Heart left ventricle (tissue), 13 donors: ENCODE measurements at regions not wholly inside any gene's neighbourhood (a gene's known extent, or its start where the extent isn't known, plus 50 kb on each side); places are given as distances from the start of the nearest gene placed in this dataset.

ENCODE experiments used
- CTCF ChIP-seq, 12 donors: fragments of 200-600 bp; sonication (generic) in 4 of 12; IDR thresholded peaks; one replicate each; pipeline versions ENCODE4 v1.5.0 to v1.8.0; 2018 to 2022; ENCODE audit warnings: antibody characterized with exemption in 12 of 12, mild to moderate bottlenecking in 5 of 12
- POLR2A ChIP-seq, 2 donors: fragments of 450-650 bp; IDR thresholded peaks; one replicate each; pipeline ENCODE4 v1.6.1; 2017; ENCODE audit warnings: antibody characterized with exemption in 2 of 2, mild to moderate bottlenecking in 2 of 2, moderate library complexity in 2 of 2
- donor health status: ischemic (EF 13 %, LVEDD 7.1; RV severe dilation, severe dysfunction).
- donor health status: DM: no; HTN: yes; CAD: no.
- donor health status: DM: no; HTN: no; CAD: no.
- donor health status: ischemic (EF 25% LVEDD 6.9; RV normal size, moderate dysfunction).
- donor health status: ischemic (EF 25% LVEDD 5.7; RV mildly dilated, moderate dysfunction).
- donor health status: ischemic (EF 35%, LVEDD 5.7; RV mildly dilated, moderate dysfunction).
- donor health status: nonischemic (EF 11% LVEDD 7.7; RV severe dilation, severe dysfunction).
- donor health status: DM: yes; HTN: yes; CAD: no.
- donor health status: PGD.
- donor health status: ischemic (EF 29% LVEDD 5.4; RV normal size, mild dysfunction).
- donor health status: nonischemic (EF 23%, LVEDD 6.1; RV moderate dilation, normal function).

- TF ChIP-seq CTCF (IDR thresholded peaks at IDR 0.05) (no peak), POLR2A (IDR thresholded peaks at IDR 0.05) (no peak)
These were observed 612.1 kb downstream of the EBF1 start for GRCh38 chr5:158487664-158488063.
